CD4-positive, alpha-beta T cell treated with Interleukin-17A for 1 hour (primary cell): ENCODE measurements at regions not wholly inside any gene's neighbourhood (a gene's known extent, or its start where the extent isn't known, plus 50 kb on each side); places are given as distances from the start of the nearest gene placed in this dataset.
A peak's percentile ranks its signal among the peaks of the same experiment; 100 is the strongest.
"Not testable (repeated sequence)": the region's sequence is repeated elsewhere in the genome, so short reads cannot be mapped to it uniquely, and the experiment has no call there.

Experiments used
- DNase-seq: peaks from one replicate; pipeline ENCODE4 v3.0.0-alpha.2; 2020

DNA sequence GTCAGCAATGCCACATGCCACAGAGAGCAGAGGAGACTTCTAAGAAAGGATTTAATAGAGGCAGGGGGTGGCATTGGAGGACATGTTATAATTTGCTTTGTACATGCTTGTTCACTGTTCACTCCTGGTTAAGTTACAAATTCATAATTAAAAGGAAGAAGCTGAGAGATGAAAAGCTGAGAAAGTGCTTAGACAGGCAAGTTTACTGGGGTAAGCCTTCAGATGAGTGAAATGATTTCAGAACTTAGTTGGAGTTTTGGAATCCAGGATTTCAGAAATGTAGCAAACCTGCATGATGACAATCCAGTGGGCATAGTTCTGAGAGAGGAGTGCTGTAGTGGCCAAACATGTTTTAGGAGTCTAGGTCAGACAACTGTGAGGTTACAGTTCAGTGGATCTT is 67.3 kb upstream of the FBXO33 start:
- no peak for DNase-seq

GRCh38 chr14:39497677-39498076 is 65.4 kb upstream of the FBXO33 start:
- DNase-seq: not testable (repeated sequence)

- DNase-seq: no peak
Measured at GRCh38 chr14:39492267-39492666, 60.0 kb upstream of the FBXO33 start.

- DNase-seq: peak; percentile 40
Measured at GRCh38 chr14:39491134-39491571, 58.9 kb upstream of the FBXO33 start.

DNA sequence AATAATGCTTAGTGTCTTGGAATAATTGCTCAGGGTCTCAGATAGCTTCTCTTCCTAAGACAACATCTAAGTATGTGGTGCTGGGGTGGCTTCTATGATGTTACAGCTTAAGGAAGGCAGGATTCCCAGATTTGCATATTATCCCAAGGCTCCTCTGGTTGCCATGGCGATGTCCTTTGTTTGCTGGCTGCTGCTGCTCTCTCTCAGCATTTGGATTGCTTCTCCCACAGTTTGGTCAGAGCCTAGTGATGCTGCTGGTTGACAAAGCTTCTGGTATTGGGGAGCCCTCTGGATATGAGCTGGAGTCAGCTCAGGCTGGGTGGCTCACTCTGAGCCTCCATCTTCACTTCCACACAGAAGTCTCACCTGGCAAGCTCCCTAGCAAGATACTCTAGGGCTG is 56.4 kb upstream of the FBXO33 start:
- DNase-seq: no peak

DNA sequence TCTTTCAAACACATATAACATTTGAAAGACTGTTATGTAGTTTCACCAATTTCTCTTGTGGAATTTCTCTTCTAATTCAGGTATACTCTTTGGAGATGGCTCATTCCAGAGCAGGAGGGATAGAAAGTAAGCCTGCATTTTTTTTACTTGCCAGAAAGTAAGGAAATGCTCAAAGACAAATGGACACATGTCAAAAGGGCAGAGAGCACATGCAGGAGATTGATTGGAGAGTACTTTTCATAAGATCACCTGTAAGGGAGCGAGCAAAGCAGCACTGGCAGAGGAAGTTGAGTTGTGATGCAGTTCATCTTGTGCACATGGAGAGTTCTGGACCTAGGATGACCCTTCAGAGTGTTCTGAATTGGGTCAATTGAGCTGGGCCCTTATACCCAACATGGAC is 51.4 kb upstream of the FBXO33 start:
- no peak for DNase-seq
